DND-41 (cell line): ENCODE measurements at regions not wholly inside any gene's neighbourhood (a gene's known extent, or its start where the extent isn't known, plus 50 kb on each side); places are given as distances from the start of the nearest gene placed in this dataset.

ENCODE experiments used
- ATAC-seq: fragments of 200-7000 bp; cut with Tn5 transposase; 3 replicates; pipeline ENCODE4 v1.9.1; 2021; ENCODE audit warnings: low read depth; ENCODE audit not compliant: insufficient read depth
- DNase-seq: peaks from one replicate; pipeline ENCODE4 v3.0.0-alpha.2; 2020
- H2AFZ ChIP-seq: 2 replicates; pipeline ENCODE4 v1.6.0; 2012; ENCODE audit warnings: low read depth, low read length
- H3K27ac ChIP-seq: 2 replicates; pipeline ENCODE4 v1.5.1; 2012; ENCODE audit warnings: low read length, inconsistent platforms
- H3K27me3 ChIP-seq: fragments of 200-600 bp; sonication (generic); 2 replicates; pipeline ENCODE4 v1.6.0; 2012; ENCODE audit warnings: low read length, mild to moderate bottlenecking, inconsistent platforms; ENCODE audit not compliant: insufficient read depth, poor library complexity
- H3K36me3 ChIP-seq: 2 replicates; pipeline ENCODE4 v1.5.1; 2012; ENCODE audit warnings: low read length, inconsistent platforms; ENCODE audit not compliant: insufficient read depth
- H3K4me1 ChIP-seq: 2 replicates; pipeline ENCODE4 v1.5.1; 2012; ENCODE audit warnings: mild to moderate bottlenecking, low read length; ENCODE audit not compliant: insufficient read depth
- H3K4me2 ChIP-seq: 2 replicates; pipeline ENCODE4 v1.6.0; 2012; ENCODE audit warnings: mild to moderate bottlenecking, moderate library complexity, low read length, inconsistent platforms; ENCODE audit not compliant: insufficient read depth
- H3K4me3 ChIP-seq, 2 experiments: fragments of 200-600 bp in 1 of 2; shearing (Covaris generic) in 1 of 2; 2 replicates each; pipeline ENCODE4 v1.5.1; 2012 to 2016; ENCODE audit warnings: inconsistent platforms in 2 of 2, low read length in 2 of 2, mild to moderate bottlenecking in 2 of 2, low read depth in 1 of 2, moderate library complexity in 1 of 2
- H3K79me2 ChIP-seq: 2 replicates; pipeline ENCODE4 v1.6.0; 2012; ENCODE audit warnings: low read length, inconsistent platforms; ENCODE audit not compliant: insufficient read depth
- H3K9ac ChIP-seq: 2 replicates; pipeline ENCODE4 v1.6.0; 2012; ENCODE audit warnings: low read depth, mild to moderate bottlenecking, inconsistent platforms, low read length, moderate library complexity
- H3K9me3 ChIP-seq: 2 replicates; pipeline ENCODE4 v1.5.1; 2012; ENCODE audit warnings: low read length, moderate library complexity, mild to moderate bottlenecking, inconsistent platforms; ENCODE audit not compliant: insufficient read depth, severe bottlenecking
- H4K20me1 ChIP-seq: 2 replicates; pipeline ENCODE4 v1.6.0; 2012; ENCODE audit warnings: low read length; ENCODE audit not compliant: insufficient read depth
- EZH2 ChIP-seq: IDR thresholded peaks from 3 replicates; pipeline ENCODE4 v1.6.1; 2012; ENCODE audit warnings: borderline replicate concordance, low read depth, mild to moderate bottlenecking, moderate library complexity, low read length, inconsistent platforms; ENCODE audit not compliant: severe bottlenecking
- TF ChIP-seq, protein P1 (sequence below): IDR thresholded peaks from 2 replicates; pipeline ENCODE4 v1.5.1; 2012; ENCODE audit warnings: borderline replicate concordance, low read length, moderate library complexity, mild to moderate bottlenecking; ENCODE audit not compliant: poor library complexity, severe bottlenecking; ENCODE audit errors: extremely low read depth

DNA sequence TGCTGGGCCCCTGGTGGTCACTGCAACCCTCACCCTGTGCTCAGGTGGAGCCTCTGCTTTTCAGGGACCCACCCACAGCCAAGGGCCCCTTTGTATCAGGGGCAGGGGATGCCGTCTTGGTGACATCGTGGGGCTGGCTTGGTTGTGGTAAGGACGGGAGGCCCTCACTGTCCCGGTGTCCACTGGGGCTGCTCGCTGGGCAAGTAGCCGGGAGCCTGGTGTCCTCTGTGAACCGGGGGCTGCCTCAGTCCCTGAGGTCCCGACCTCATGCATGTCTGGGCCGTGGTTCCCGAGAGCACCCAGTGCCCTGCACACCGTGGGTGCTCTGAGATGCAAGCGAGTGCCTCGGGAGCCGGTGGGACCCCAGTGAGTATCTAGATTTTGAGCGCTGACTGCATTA is 56.0 kb upstream of the TTC34 start:
- no peak overlapping the region for H3K27ac ChIP-seq
- no peaks in the 10 kb centered on the region for H3K4me1 ChIP-seq
- H3K36me3 ChIP-seq, result no peaks in the 10 kb centered on the region
- TF ChIP-seq, protein P1, sequence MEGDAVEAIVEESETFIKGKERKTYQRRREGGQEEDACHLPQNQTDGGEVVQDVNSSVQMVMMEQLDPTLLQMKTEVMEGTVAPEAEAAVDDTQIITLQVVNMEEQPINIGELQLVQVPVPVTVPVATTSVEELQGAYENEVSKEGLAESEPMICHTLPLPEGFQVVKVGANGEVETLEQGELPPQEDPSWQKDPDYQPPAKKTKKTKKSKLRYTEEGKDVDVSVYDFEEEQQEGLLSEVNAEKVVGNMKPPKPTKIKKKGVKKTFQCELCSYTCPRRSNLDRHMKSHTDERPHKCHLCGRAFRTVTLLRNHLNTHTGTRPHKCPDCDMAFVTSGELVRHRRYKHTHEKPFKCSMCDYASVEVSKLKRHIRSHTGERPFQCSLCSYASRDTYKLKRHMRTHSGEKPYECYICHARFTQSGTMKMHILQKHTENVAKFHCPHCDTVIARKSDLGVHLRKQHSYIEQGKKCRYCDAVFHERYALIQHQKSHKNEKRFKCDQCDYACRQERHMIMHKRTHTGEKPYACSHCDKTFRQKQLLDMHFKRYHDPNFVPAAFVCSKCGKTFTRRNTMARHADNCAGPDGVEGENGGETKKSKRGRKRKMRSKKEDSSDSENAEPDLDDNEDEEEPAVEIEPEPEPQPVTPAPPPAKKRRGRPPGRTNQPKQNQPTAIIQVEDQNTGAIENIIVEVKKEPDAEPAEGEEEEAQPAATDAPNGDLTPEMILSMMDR, result no peak
- no peak for TF ChIP-seq EZH2
- no peaks in the 10 kb centered on the region; the same call in none of the 2 replicates for H4K20me1 ChIP-seq
- DNase-seq, result no peak
- H3K9me3 ChIP-seq, result peaks cover 3% of the 10 kb centered on the region
- H3K79me2 ChIP-seq, result no peaks in the 10 kb centered on the region
- no peak overlapping the region for H2AFZ ChIP-seq
- H3K9ac ChIP-seq, result no peak overlapping the region
- H3K27me3 ChIP-seq, result no peaks in the 10 kb centered on the region
- H3K4me3 ChIP-seq, result no peak overlapping the region
- H3K4me2 ChIP-seq, result no peak overlapping the region
- ATAC-seq, result no peak

DNA sequence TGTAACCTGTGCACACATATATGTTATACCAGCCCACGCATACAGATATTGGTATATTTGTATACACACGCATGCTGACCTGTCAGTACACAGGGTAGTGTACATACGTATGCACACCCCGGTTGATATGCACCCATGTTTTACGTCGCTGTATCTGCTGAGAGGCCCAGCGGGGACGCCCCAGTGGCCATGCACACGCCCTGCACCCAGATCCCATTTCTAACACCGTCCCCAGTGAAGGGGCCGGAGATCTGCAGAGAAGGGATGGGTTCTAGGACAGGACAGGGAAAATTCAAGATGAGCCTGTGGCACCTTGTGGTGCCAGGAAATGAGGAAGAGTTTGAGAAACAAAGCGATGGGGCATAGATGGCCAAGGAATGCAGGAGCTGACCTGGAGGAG is 57.2 kb upstream of the TTC34 start:
- Histone ChIP-seq H3K4me1 (no peaks in the 10 kb centered on the region), H3K4me3 (no peak overlapping the region), H3K9me3 (peaks cover 3% of the 10 kb centered on the region), H2AFZ (no peak overlapping the region), H3K36me3 (no peaks in the 10 kb centered on the region), H3K9ac (no peak overlapping the region), H3K27ac (no peak overlapping the region), H3K79me2 (no peaks in the 10 kb centered on the region), H3K4me2 (no peak overlapping the region), H4K20me1 (no peaks in the 10 kb centered on the region; the same call in none of the 2 replicates), H3K27me3 (no peaks in the 10 kb centered on the region)
- no peak for DNase-seq
- no peak for ATAC-seq
- no peak for TF ChIP-seq EZH2
- TF ChIP-seq, protein P1, result no peak

DNA sequence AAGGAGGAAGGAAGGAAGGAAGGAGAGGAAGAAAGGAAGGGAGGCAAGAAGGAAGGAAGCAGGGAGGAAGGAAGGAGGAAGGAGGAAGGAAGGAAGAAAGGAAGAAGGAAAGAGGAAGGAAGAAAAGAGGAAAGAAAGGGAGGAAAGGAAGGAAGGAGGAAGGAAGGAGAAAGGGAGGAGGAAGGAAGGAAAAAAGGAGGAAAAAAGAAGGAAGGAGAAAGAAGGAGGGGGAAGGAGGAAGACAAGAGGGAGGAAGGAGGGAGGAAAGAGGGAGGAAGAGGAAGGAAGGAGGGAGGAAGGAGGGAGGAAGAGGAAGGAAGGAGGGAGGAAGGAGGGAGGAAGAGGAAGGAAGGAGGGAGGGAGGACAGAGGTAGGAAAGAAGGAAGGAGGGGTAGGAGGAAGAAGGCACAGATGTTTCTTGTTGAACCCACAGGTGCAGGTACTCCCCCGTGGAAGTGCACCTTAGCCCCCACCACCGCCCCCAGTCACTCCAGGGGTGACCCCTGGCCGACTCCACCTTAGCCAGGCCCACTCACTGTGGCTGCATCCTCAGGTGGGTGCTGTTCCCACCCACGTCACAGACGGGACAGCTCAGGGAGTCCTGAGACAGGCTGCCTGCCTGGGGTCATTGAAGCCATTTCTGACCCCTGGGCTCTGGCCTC is 57.9 kb upstream of the TTC34 start:
- Histone ChIP-seq H3K9me3 (peaks cover 3% of the 10 kb centered on the region), H3K4me1 (no peaks in the 10 kb centered on the region), H3K27ac (no peak overlapping the region), H2AFZ (no peak overlapping the region), H3K79me2 (no peaks in the 10 kb centered on the region), H3K9ac (no peak overlapping the region), H3K4me2 (no peak overlapping the region), H3K4me3 (no peak overlapping the region), H3K27me3 (no peaks in the 10 kb centered on the region), H3K36me3 (no peaks in the 10 kb centered on the region), H4K20me1 (no peaks in the 10 kb centered on the region; the same call in 1 of the 2 replicates)
- TF ChIP-seq EZH2, result no peak
- TF ChIP-seq, protein P1, result no peak
- no peak for DNase-seq
- no peak for ATAC-seq
